IMR-90 (cell line): ENCODE measurements at regions not wholly inside any gene's neighbourhood (a gene's known extent, or its start where the extent isn't known, plus 50 kb on each side); places are given as distances from the start of the nearest gene placed in this dataset.

Experiments used
- ATAC-seq: fragments of 200-7000 bp; cut with Tn5 transposase; 2 replicates; pipeline ENCODE4 v1.9.1; 2020; ENCODE audit warnings: low read depth, mild to moderate bottlenecking, moderate library complexity
- BruUV-seq: library from RNA; stranded (reverse); fragments of 400-500 nt; replicated peaks from 2 replicates; lab custom pipeline; 2021; lab: Mats Ljungman, UMichigan
- CTCF ChIA-PET: fragments of 300-600 bp; formaldehyde crosslinking; extraction: SDS; loops from one replicate; lab custom pipeline; 2021; ENCODE audit warnings: antibody characterized with exemption; lab: Yijun Ruan, JAX
- POLR2A ChIA-PET: fragments of 300-600 bp; sonication (Branson Sonifier 250); formaldehyde crosslinking; loops from one replicate; lab custom pipeline; 2022; ENCODE audit warnings: antibody characterized with exemption; ENCODE audit not compliant: unreplicated experiment; lab: Charles Lee
- DNase-seq: peaks from one replicate; pipeline ENCODE4 v3.0.0; 2013
- H2AFZ ChIP-seq: replicated peaks from 2 replicates; pipeline ENCODE3; 2013; ENCODE audit warnings: low read length, mild to moderate bottlenecking; ENCODE audit not compliant: poor library complexity
- H2AK5ac ChIP-seq: 2 replicates; pipeline ENCODE4 v1.6.1; 2013; ENCODE audit warnings: low read depth, low read length, inconsistent platforms
- H2AK9ac ChIP-seq: replicated peaks from 2 replicates; pipeline ENCODE3; 2013; ENCODE audit warnings: mild to moderate bottlenecking, low read depth, low read length, moderate library complexity; ENCODE audit not compliant: poor library complexity
- H2BK120ac ChIP-seq: 2 replicates; pipeline ENCODE4 v1.6.1; 2013; ENCODE audit warnings: low read depth, low read length, inconsistent platforms
- H2BK15ac ChIP-seq: 3 replicates; pipeline ENCODE4 v1.6.1; 2013; ENCODE audit warnings: low read depth, low read length, inconsistent platforms
- H2BK20ac ChIP-seq: 2 replicates; pipeline ENCODE4 v1.6.1; 2013; ENCODE audit warnings: low read depth, mild to moderate bottlenecking, inconsistent platforms, low read length, moderate library complexity
- H2BK5ac ChIP-seq: 2 replicates; pipeline ENCODE4 v1.6.1; 2013; ENCODE audit warnings: mild to moderate bottlenecking, low read depth, low read length, inconsistent platforms; ENCODE audit not compliant: poor library complexity, severe bottlenecking
- H3K14ac ChIP-seq: replicated peaks from 2 replicates; pipeline ENCODE4 v1.6.1; 2013; ENCODE audit warnings: low read depth, low read length, inconsistent platforms
- H3K18ac ChIP-seq: 2 replicates; pipeline ENCODE4 v1.6.1; 2013; ENCODE audit warnings: low read depth, low read length, control low read depth
- H3K23ac ChIP-seq: 2 replicates; pipeline ENCODE4 v1.6.1; 2013; ENCODE audit warnings: low read depth, low read length, inconsistent platforms
- H3K27ac ChIP-seq: 2 replicates; pipeline ENCODE4 v1.5.1; 2013; ENCODE audit warnings: mild to moderate bottlenecking, control low read depth, low read length; ENCODE audit not compliant: insufficient read depth
- H3K27me3 ChIP-seq: 2 replicates; pipeline ENCODE4 v1.6.1; 2013; ENCODE audit warnings: low read length; ENCODE audit not compliant: control insufficient read depth, insufficient read depth
- H3K36me3 ChIP-seq: 2 replicates; pipeline ENCODE4 v1.6.1; 2013; ENCODE audit warnings: low read length, mixed read lengths; ENCODE audit not compliant: control insufficient read depth, insufficient read depth
- H3K4ac ChIP-seq: 2 replicates; pipeline ENCODE4 v1.6.1; 2013; ENCODE audit warnings: low read depth, low read length, inconsistent platforms
- H3K4me1 ChIP-seq: 2 replicates; pipeline ENCODE4 v1.6.1; 2013; ENCODE audit warnings: low read length, mixed read lengths; ENCODE audit not compliant: control insufficient read depth, insufficient read depth
- H3K4me2 ChIP-seq: 2 replicates; pipeline ENCODE4 v1.6.1; 2013; ENCODE audit warnings: low read depth, mild to moderate bottlenecking, control low read depth, low read length, moderate library complexity
- H3K4me3 ChIP-seq: 2 replicates; pipeline ENCODE4 v1.5.1; 2013; ENCODE audit warnings: low read depth, mild to moderate bottlenecking, control low read depth, low read length, moderate library complexity; ENCODE audit not compliant: insufficient read depth
- H3K56ac ChIP-seq: 2 replicates; pipeline ENCODE4 v1.6.1; 2013; ENCODE audit warnings: low read length, inconsistent platforms; ENCODE audit not compliant: insufficient read depth; ENCODE audit errors: extremely low read depth
- H3K79me1 ChIP-seq, 2 experiments: 2 replicates each; pipeline ENCODE4 v1.6.1; 2013; ENCODE audit warnings: low read length in 2 of 2, inconsistent platforms in 1 of 2, low read depth in 1 of 2
- H3K9ac ChIP-seq: 2 replicates; pipeline ENCODE4 v1.6.1; 2013; ENCODE audit warnings: low read depth, low read length, control low read depth
- H3K9me1 ChIP-seq: 2 replicates; pipeline ENCODE4 v1.6.1; 2013; ENCODE audit warnings: low read length, inconsistent platforms; ENCODE audit not compliant: insufficient read depth
- H3K9me3 ChIP-seq: 2 replicates; pipeline ENCODE4 v1.6.1; 2013; ENCODE audit warnings: low read length; ENCODE audit not compliant: control insufficient read depth, insufficient read depth
- H4K20me1 ChIP-seq: 2 replicates; pipeline ENCODE4 v1.6.1; 2013; ENCODE audit warnings: low read length, inconsistent platforms; ENCODE audit not compliant: insufficient read depth
- H4K5ac ChIP-seq: 2 replicates; pipeline ENCODE4 v1.6.1; 2013; ENCODE audit warnings: mild to moderate bottlenecking, low read depth, low read length, control low read depth
- H4K8ac ChIP-seq, 2 experiments: 2 replicates each; pipeline ENCODE4 v1.6.1; 2013; ENCODE audit warnings: low read depth in 2 of 2, low read length in 2 of 2, control low read depth in 1 of 2, inconsistent platforms in 1 of 2
- H4K91ac ChIP-seq: 2 replicates; pipeline ENCODE4 v1.6.1; 2013; ENCODE audit warnings: low read depth, low read length, inconsistent platforms; ENCODE audit not compliant: insufficient read depth
- BHLHE40 ChIP-seq: fragments of 150-350 bp; IDR thresholded peaks from 2 replicates; pipeline ENCODE4 v1.6.1; 2016; ENCODE audit warnings: mild to moderate bottlenecking, low read depth, low read length
- CEBPB ChIP-seq: IDR thresholded peaks from 2 replicates; pipeline ENCODE4 v1.6.1; 2012; ENCODE audit warnings: low read depth, low read length, improper control_type of control experiment
- CHD1 ChIP-seq: IDR thresholded peaks from 2 replicates; pipeline ENCODE4 v1.6.1; 2012; ENCODE audit warnings: low read depth, low read length, improper control_type of control experiment
- ELK1 ChIP-seq: fragments of 150-350 bp; IDR thresholded peaks from 2 replicates; pipeline ENCODE4 v1.6.1; 2016; ENCODE audit warnings: low read depth, mild to moderate bottlenecking, low read length, moderate library complexity, borderline replicate concordance
- FOS ChIP-seq: fragments of 150-350 bp; IDR thresholded peaks from 2 replicates; pipeline ENCODE4 v1.6.1; 2016; ENCODE audit warnings: low read depth, low read length
- MAFK ChIP-seq: IDR thresholded peaks from 2 replicates; pipeline ENCODE4 v1.6.1; 2012; ENCODE audit warnings: low read depth, low read length, improper control_type of control experiment
- MAZ ChIP-seq: IDR thresholded peaks from 2 replicates; pipeline ENCODE4 v1.6.1; 2012; ENCODE audit warnings: low read depth, mild to moderate bottlenecking, low read length, improper control_type of control experiment, moderate library complexity, borderline replicate concordance
- MXI1 ChIP-seq: IDR thresholded peaks from 2 replicates; pipeline ENCODE4 v1.6.1; 2012; ENCODE audit warnings: low read depth, mild to moderate bottlenecking, low read length, moderate library complexity, borderline replicate concordance
- NFE2L2 ChIP-seq: fragments of 150-350 bp; IDR thresholded peaks from 2 replicates; pipeline ENCODE4 v1.6.1; 2016; ENCODE audit warnings: low read depth, mild to moderate bottlenecking, low read length
- POLR2A ChIP-seq: IDR thresholded peaks from 2 replicates; pipeline ENCODE4 v1.6.1; 2012; ENCODE audit warnings: mild to moderate bottlenecking, low read depth, low read length
- RAD21 ChIP-seq: IDR thresholded peaks from 2 replicates; pipeline ENCODE4 v1.6.1; 2012; ENCODE audit warnings: low read length, improper control_type of control experiment
- RCOR1 ChIP-seq: IDR thresholded peaks from 2 replicates; pipeline ENCODE4 v1.6.1; 2012; ENCODE audit warnings: mild to moderate bottlenecking, low read length, improper control_type of control experiment; ENCODE audit not compliant: insufficient replicate concordance
- RFX5 ChIP-seq: IDR thresholded peaks from 2 replicates; pipeline ENCODE4 v1.8.0; 2012; ENCODE audit warnings: low read depth, mild to moderate bottlenecking, low read length, moderate library complexity
- SMC3 ChIP-seq: fragments of 150-350 bp; IDR thresholded peaks from 2 replicates; pipeline ENCODE4 v1.6.1; 2016; ENCODE audit warnings: low read depth, mild to moderate bottlenecking, antibody characterized with exemption, low read length, moderate library complexity
- USF2 ChIP-seq: fragments of 150-350 bp; IDR thresholded peaks from 2 replicates; pipeline ENCODE4 v1.6.1; 2017; ENCODE audit warnings: mild to moderate bottlenecking, antibody characterized with exemption, low read length, low read depth
- WGBS, 2 experiments: methylation state at CpG; one replicate each; pipeline versions ENCODE4 v1.1.5 to v1.1.7; 2013; ENCODE audit warnings: missing lambda C conversion rate in 2 of 2; ENCODE audit not compliant: insufficient read length in 1 of 2; ENCODE audit errors: extremely low coverage in 2 of 2; 5-methylcytosine and 5-hydroxymethylcytosine counted together
- dilution Hi-C: fragments of 300-500 bp; cut with HindIII; formaldehyde crosslinking; loops from one replicate; pipeline ENCODE4 v1.14.3; 2018; ENCODE audit warnings: low sequenced_read_pairs; ENCODE audit not compliant: unreplicated experiment
- in situ Hi-C: fragments of 300-500 bp; cut with MboI; formaldehyde crosslinking; loops from 3 replicates; pipeline ENCODE4 v1.14.3; 2019; ENCODE audit warnings: low sequenced_read_pairs, inconsistent platforms, mixed read lengths
- intact Hi-C: fragments of 100-400 bp; cut with micrococcal nuclease; formaldehyde crosslinking; loops from 2 replicates; pipeline ENCODE4 v1.10.0; 2022
- TF ChIP-seq, protein P1 (sequence below): conservative IDR thresholded peaks from 2 replicates; pipeline ENCODE4 v1.5.1; 2012; ENCODE audit warnings: mild to moderate bottlenecking, low read depth, low read length, improper control_type of control experiment

- no peaks in the 10 kb centered on the region for H3K9me3 ChIP-seq
- ChIA-PET CTCF (no interaction called here), POLR2A (no interaction called here)
- no peak overlapping the region for H2BK15ac ChIP-seq
- H3K14ac ChIP-seq = no peak overlapping the region
- H4K8ac ChIP-seq = no peak overlapping the region
- H3K9me1 ChIP-seq = no peaks in the 10 kb centered on the region
- H3K23ac ChIP-seq = no peak overlapping the region
- no peak overlapping the region for H2AK9ac ChIP-seq
- H2BK5ac ChIP-seq = no peak overlapping the region
- H3K27me3 ChIP-seq = no peaks in the 10 kb centered on the region
- no peaks in the 10 kb centered on the region for H3K36me3 ChIP-seq
- DNase-seq (no peak), ATAC-seq (no peak)
- H2BK20ac ChIP-seq = no peak overlapping the region
- no peak overlapping the region for H3K4me2 ChIP-seq
- no peak overlapping the region for H3K9ac ChIP-seq
- no peak overlapping the region for H2AFZ ChIP-seq
- no TSS peak for BruUV-seq
- intact Hi-C loops = no loop called here
- no peaks in the 10 kb centered on the region for H4K20me1 ChIP-seq
- H3K18ac ChIP-seq = no peak overlapping the region
- H4K91ac ChIP-seq = no peak overlapping the region
- in situ Hi-C loops = no loop called here
- H2BK120ac ChIP-seq = no peak overlapping the region
- no peak overlapping the region for H2AK5ac ChIP-seq
- no peak overlapping the region for H3K4me3 ChIP-seq
- TF ChIP-seq MAFK (no peak), ELK1 (no peak), MAZ (no peak), USF2 (no peak), BHLHE40 (no peak), NFE2L2 (no peak), POLR2A (no peak), RAD21 (no peak), SMC3 (no peak), MXI1 (no peak), CHD1 (no peak), CEBPB (no peak), RFX5 (no peak), FOS (no peak), RCOR1 (no peak)
- TF ChIP-seq, protein P1, sequence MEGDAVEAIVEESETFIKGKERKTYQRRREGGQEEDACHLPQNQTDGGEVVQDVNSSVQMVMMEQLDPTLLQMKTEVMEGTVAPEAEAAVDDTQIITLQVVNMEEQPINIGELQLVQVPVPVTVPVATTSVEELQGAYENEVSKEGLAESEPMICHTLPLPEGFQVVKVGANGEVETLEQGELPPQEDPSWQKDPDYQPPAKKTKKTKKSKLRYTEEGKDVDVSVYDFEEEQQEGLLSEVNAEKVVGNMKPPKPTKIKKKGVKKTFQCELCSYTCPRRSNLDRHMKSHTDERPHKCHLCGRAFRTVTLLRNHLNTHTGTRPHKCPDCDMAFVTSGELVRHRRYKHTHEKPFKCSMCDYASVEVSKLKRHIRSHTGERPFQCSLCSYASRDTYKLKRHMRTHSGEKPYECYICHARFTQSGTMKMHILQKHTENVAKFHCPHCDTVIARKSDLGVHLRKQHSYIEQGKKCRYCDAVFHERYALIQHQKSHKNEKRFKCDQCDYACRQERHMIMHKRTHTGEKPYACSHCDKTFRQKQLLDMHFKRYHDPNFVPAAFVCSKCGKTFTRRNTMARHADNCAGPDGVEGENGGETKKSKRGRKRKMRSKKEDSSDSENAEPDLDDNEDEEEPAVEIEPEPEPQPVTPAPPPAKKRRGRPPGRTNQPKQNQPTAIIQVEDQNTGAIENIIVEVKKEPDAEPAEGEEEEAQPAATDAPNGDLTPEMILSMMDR = no peak
- no peak overlapping the region for H4K5ac ChIP-seq
- H3K4me1 ChIP-seq = no peaks in the 10 kb centered on the region
- no CpG with 5 or more reads among the region's 4 CpGs for WGBS, 2 experiments
- H3K56ac ChIP-seq = no peak overlapping the region
- no peak overlapping the region for H3K4ac ChIP-seq
- H3K27ac ChIP-seq = no peak overlapping the region
- dilution Hi-C loops = no loop called here
- H3K79me1 ChIP-seq = no peaks in the 10 kb centered on the region
Observed at GRCh38 chr5:92807085-92807484, 773.9 kb downstream of the NR2F1-AS1 start.
